Prostate gland (tissue), 2 donors: ENCODE measurements at regions not wholly inside any gene's neighbourhood (a gene's known extent, or its start where the extent isn't known, plus 50 kb on each side); places are given as distances from the start of the nearest gene placed in this dataset.

Source experiments
- POLR2A ChIP-seq: fragments of 450-650 bp; IDR thresholded peaks from one replicate; pipeline ENCODE4 v1.6.1; 2016; ENCODE audit warnings: antibody characterized with exemption, mild to moderate bottlenecking
- POLR2AphosphoS5 ChIP-seq: sonication (generic); formaldehyde crosslinking; IDR thresholded peaks from one replicate; pipeline ENCODE4 v1.6.1; 2017; ENCODE audit warnings: antibody characterized with exemption
- TF ChIP-seq, protein P1 (sequence below), 4 experiments: fragments of 200-600 bp in 2 of 4; fragments of 450-650 bp in 2 of 4; sonication (generic) in 2 of 4; IDR thresholded peaks; 1 replicate in 3 of 4; 2 replicates in 1 of 4; pipeline ENCODE4 v1.5.1; 2016 to 2019; ENCODE audit warnings: antibody characterized with exemption in 4 of 4, mild to moderate bottlenecking in 2 of 4, moderate library complexity in 2 of 4

DNA sequence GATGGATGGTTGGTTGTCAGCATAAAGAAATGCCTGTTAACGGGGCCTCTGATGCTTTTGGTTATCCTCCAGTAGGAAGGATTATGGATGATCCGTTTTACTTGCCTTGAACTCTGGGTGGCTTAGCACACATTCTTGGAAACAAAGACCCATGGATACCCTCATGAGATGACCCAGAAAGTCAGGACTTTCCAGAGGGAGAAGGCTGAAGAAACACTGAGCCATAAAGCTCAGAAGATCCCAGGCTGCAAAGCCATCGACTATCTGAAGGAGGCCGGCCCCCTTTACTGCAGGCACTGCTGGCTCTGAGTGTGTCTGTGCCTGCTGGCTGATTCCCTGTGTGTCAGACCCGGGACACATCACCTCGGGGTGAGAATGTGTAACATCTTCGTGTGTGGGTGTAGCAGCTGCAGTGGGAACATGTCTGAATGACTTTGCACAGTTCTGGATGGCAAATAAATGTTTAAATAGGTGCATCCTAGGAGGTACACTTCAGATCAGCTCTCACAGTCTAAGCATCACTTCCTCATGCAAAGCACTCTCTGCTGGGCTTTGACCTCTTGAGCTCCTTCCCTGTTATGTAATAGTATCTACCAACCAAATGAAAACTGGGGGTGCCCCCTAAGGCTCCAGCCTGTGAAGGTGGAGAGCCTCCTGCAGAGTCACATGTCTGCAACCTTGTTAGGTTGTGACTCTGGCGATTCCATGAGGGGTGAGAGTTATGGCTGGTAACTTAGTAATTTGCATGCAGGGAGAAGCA lies 1084.9 kb downstream of the TBC1D22A start:
- TF ChIP-seq POLR2AphosphoS5 (no peak), POLR2A (no peak)
- TF ChIP-seq, protein P1, sequence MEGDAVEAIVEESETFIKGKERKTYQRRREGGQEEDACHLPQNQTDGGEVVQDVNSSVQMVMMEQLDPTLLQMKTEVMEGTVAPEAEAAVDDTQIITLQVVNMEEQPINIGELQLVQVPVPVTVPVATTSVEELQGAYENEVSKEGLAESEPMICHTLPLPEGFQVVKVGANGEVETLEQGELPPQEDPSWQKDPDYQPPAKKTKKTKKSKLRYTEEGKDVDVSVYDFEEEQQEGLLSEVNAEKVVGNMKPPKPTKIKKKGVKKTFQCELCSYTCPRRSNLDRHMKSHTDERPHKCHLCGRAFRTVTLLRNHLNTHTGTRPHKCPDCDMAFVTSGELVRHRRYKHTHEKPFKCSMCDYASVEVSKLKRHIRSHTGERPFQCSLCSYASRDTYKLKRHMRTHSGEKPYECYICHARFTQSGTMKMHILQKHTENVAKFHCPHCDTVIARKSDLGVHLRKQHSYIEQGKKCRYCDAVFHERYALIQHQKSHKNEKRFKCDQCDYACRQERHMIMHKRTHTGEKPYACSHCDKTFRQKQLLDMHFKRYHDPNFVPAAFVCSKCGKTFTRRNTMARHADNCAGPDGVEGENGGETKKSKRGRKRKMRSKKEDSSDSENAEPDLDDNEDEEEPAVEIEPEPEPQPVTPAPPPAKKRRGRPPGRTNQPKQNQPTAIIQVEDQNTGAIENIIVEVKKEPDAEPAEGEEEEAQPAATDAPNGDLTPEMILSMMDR (IDR thresholded peaks at IDR 0.05): no peak
